ENCODE measurements at regions not wholly inside any gene's neighbourhood (a gene's known extent, or its start where the extent isn't known, plus 50 kb on each side); places are given as distances from the start of the nearest gene placed in this dataset.
"Not testable (repeated sequence)": the region's sequence is repeated elsewhere in the genome, so short reads cannot be mapped to it uniquely, and the experiment has no call there.

DNA sequence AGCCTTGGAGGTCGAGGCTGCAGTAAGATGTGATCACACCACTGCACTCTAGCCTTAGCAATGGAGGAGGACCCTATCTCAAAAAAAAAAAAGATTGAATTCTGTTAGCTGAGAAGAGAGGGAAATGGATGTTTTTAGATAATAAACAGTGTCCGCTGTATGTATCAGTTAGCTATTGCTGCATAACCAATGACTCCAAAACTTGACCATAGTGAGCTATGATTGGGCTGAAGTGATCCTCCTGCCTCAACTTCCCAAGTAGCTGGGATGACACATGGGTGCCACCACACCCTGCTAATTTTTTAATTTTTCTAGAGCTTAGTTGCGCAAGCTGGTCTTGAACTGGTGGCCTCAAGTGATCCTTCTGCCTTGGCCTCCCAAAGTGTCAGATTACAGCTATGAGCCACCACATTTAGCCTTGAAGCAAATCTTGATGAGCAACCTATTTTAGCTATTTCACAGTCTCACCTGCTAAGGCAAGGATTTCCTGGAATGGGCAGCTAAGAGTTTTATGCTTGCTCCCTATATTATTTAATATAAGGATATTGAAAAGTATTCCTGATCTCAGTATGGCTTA is 68.3 kb upstream of the ATF7IP2 start:
- no peak for DNase-seq

DNA sequence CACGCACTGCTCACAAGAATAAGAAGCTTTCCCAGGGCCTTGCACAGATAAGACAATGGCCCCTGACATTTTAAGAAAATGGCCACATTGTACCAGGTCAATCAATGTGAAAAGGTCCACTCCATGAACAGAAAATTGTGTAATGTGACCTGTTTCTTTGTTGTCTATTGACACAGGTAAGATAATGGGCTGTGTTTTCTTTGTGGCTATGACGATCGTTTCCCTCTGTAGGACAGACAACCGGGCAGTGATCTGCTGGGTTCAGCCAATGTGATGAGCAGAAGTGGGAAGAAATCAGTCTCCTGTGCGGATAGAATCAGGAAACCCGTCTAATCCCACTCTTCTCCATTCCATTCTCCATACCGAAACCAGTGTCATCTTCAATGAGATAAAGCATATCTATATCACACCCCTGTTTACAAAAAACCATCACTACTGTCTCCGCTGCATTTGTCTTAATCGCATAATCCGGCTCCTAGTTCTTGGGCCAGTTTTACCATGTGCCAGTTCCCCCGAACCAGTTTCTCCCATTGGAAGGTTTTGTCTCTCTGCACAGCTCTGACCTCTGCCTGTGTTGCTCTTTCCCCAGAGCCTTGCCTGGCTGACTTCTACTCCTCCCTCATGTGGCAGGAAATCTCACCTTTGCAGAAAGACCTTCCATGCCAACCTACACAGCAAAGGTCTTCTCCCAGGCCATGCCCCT is 66.9 kb upstream of the ATF7IP2 start:
- DNase-seq, result no peak

- DNase-seq, result no peak
These were observed 64.2 kb upstream of the ATF7IP2 start for GRCh38 chr16:10321407-10322387.

GRCh38 chr16:10322723-10323527 is 62.9 kb upstream of the ATF7IP2 start:
- DNase-seq, result no peak

- no peak for DNase-seq
These were observed 62.4 kb upstream of the ATF7IP2 start for GRCh38 chr16:10323528-10323869.

- no peak for DNase-seq
These were observed 61.7 kb upstream of the ATF7IP2 start for GRCh38 chr16:10324210-10324609.

- no peak for DNase-seq
These were observed 59.9 kb upstream of the ATF7IP2 start for GRCh38 chr16:10325783-10326543.

DNA sequence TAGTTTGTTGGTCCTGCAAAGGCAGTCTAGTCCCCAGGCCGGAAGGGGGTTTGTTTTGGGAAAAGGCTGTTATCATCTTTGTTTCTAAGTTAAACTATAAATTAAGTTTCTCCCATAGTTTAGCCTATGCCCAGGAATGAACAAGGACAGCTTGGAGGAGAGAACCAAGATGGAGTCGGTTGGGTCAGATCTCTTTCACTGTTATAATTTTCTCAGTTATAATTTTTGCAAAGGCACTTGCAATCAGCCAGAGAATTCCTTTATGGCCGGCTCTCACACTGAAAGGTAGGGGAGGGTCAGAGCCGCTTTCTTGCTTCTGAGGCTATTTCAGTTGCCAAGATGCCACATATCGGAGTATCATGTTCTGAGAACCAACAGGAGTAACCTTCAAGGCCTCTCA is 59.2 kb upstream of the ATF7IP2 start:
- no peak for DNase-seq

- DNase-seq, result not testable (repeated sequence)
These were observed 57.6 kb upstream of the ATF7IP2 start for GRCh38 chr16:10328291-10328690.

DNA sequence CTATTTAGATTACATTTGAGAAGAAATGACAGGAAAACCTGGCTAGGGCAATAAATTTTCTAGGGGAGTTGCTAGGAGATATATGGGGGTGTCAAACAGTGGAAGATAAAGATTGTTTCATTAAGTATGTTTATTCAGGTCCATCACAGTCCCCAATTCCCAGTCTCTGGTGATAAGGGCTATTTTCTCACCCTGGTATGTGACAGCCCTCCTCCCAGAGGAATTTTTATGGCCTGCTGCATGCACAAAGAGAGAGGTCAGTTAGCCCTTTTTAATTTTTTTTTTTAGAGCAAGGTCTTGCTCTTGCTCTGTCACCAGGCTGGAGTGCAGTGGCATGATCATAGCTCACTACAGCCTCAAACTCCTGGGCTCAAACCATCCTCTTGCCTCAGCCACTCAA is 53.6 kb upstream of the ATF7IP2 start:
- no peak for DNase-seq

GRCh38 chr16:10332775-10333174 is 53.1 kb upstream of the ATF7IP2 start:
- no peak for DNase-seq

- DNase-seq, result no peak
These were observed 52.4 kb upstream of the ATF7IP2 start for GRCh38 chr16:10333321-10334032.

- no peak for DNase-seq
These were observed 50.2 kb upstream of the ATF7IP2 start for GRCh38 chr16:10335681-10336080.

Measured in activated CD4-positive, CD25-positive, alpha-beta regulatory T cell (primary cell).